Thyroid gland (tissue), 4 donors: ENCODE measurements at regions not wholly inside any gene's neighbourhood (a gene's known extent, or its start where the extent isn't known, plus 50 kb on each side); places are given as distances from the start of the nearest gene placed in this dataset.

Source experiments
- POLR2A ChIP-seq, 2 donors: fragments of 450-650 bp; IDR thresholded peaks; one replicate each; pipeline ENCODE4 v1.6.1; 2017; ENCODE audit warnings: antibody characterized with exemption in 2 of 2, mild to moderate bottlenecking in 2 of 2, moderate library complexity in 1 of 2
- TF ChIP-seq, protein P1 (sequence below), 6 experiments: fragments of 200-600 bp in 3 of 6; fragments of 450-650 bp in 3 of 6; sonication (generic) in 3 of 6; IDR thresholded peaks; one replicate each; pipeline ENCODE4 v1.5.1; 2016 to 2019; ENCODE audit warnings: antibody characterized with exemption in 6 of 6, mild to moderate bottlenecking in 2 of 6, inconsistent platforms in 1 of 6, moderate library complexity in 1 of 6

DNA sequence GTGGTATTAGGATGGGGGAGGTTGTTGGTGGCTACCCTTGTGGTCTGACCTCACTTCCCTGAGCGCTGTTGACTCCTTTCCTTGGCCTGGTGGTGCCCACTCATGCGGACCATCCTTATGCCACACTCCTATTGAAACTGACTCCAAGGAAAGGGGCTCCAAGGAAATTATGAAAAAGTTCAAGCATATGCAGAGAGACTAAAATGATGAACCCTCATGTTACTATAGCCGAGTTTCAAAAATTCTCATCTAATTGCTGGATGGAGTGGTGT, 75.0 kb upstream of the CALM2 start:
- TF ChIP-seq, protein P1, sequence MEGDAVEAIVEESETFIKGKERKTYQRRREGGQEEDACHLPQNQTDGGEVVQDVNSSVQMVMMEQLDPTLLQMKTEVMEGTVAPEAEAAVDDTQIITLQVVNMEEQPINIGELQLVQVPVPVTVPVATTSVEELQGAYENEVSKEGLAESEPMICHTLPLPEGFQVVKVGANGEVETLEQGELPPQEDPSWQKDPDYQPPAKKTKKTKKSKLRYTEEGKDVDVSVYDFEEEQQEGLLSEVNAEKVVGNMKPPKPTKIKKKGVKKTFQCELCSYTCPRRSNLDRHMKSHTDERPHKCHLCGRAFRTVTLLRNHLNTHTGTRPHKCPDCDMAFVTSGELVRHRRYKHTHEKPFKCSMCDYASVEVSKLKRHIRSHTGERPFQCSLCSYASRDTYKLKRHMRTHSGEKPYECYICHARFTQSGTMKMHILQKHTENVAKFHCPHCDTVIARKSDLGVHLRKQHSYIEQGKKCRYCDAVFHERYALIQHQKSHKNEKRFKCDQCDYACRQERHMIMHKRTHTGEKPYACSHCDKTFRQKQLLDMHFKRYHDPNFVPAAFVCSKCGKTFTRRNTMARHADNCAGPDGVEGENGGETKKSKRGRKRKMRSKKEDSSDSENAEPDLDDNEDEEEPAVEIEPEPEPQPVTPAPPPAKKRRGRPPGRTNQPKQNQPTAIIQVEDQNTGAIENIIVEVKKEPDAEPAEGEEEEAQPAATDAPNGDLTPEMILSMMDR (IDR thresholded peaks at IDR 0.05): no peak
- TF ChIP-seq POLR2A (IDR thresholded peaks at IDR 0.05): no peak
